Ishikawa (cell line): ENCODE measurements at regions not wholly inside any gene's neighbourhood (a gene's known extent, or its start where the extent isn't known, plus 50 kb on each side); places are given as distances from the start of the nearest gene placed in this dataset.

Experiments
- CEBPB ChIP-seq: IDR thresholded peaks from 2 replicates; pipeline ENCODE4 v1.6.1; 2012
- CREB1 ChIP-seq: IDR thresholded peaks from 2 replicates; pipeline ENCODE4 v1.6.1; 2012; ENCODE audit warnings: low read depth
- EP300 ChIP-seq: IDR thresholded peaks from 2 replicates; pipeline ENCODE4 v1.6.1; 2012; ENCODE audit warnings: borderline replicate concordance
- FOXM1 ChIP-seq: IDR thresholded peaks from 2 replicates; pipeline ENCODE4 v1.6.1; 2012; ENCODE audit warnings: low read depth, borderline replicate concordance
- MAX ChIP-seq: IDR thresholded peaks from 2 replicates; pipeline ENCODE4 v1.6.1; 2012
- NFIC ChIP-seq: IDR thresholded peaks from 2 replicates; pipeline ENCODE4 v1.6.1; 2012
- REST ChIP-seq: IDR thresholded peaks from 2 replicates; pipeline ENCODE4 v1.6.1; 2012; ENCODE audit warnings: low read depth, mild to moderate bottlenecking
- TAF1 ChIP-seq: IDR thresholded peaks from 2 replicates; pipeline ENCODE4 v1.6.1; 2012; ENCODE audit warnings: low read depth, mild to moderate bottlenecking
- TCF12 ChIP-seq: IDR thresholded peaks from 2 replicates; pipeline ENCODE4 v1.6.1; 2012; ENCODE audit warnings: low read depth
- TEAD4 ChIP-seq: IDR thresholded peaks from 2 replicates; pipeline ENCODE4 v1.6.1; 2012
- YY1 ChIP-seq: IDR thresholded peaks from 2 replicates; pipeline ENCODE4 v1.6.1; 2012; ENCODE audit warnings: low read depth
- ZBTB7A ChIP-seq: IDR thresholded peaks from 2 replicates; pipeline ENCODE4 v1.6.1; 2012; ENCODE audit warnings: low read depth

GRCh38 chr4:23001478-23001877 lies 308.7 kb downstream of the GBA3 start:
- TF ChIP-seq TEAD4, result no peak
- no peak for TF ChIP-seq TCF12
- no peak for TF ChIP-seq EP300
- TF ChIP-seq CEBPB, result no peak
- no peak for TF ChIP-seq YY1
- TF ChIP-seq TAF1, result no peak
- TF ChIP-seq CREB1, result no peak
- no peak for TF ChIP-seq MAX
- TF ChIP-seq FOXM1, result no peak
- TF ChIP-seq REST, result no peak
- no peak for TF ChIP-seq NFIC
- no peak for TF ChIP-seq ZBTB7A
